ENCODE measurements at regions not wholly inside any gene's neighbourhood (a gene's known extent, or its start where the extent isn't known, plus 50 kb on each side); places are given as distances from the start of the nearest gene placed in this dataset.

DNA sequence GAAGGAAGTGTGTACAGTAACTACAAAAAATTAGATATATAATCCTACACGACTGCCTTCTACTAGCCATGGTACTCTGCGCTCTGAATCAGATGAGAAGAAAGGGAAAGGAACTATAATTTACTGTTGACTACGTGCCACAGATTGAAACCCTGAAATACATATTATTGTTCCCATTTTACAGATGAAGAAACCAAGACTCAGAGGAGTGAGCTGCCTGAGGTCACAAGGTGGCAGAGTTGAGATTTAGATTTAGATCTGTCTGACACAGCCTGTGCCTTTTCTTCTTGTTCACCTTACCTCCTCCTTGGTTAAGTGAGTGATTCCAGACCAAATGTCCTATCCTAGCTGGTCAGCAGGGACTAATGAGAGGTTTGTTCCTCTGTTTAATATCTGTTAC lies 61.6 kb upstream of the OR4E1 start:
- ATAC-seq = no peak
- intact Hi-C loops (cut with DNase I) = no loop called here
- no peak for DNase-seq (ENCODE audit: low spot score)

DNA sequence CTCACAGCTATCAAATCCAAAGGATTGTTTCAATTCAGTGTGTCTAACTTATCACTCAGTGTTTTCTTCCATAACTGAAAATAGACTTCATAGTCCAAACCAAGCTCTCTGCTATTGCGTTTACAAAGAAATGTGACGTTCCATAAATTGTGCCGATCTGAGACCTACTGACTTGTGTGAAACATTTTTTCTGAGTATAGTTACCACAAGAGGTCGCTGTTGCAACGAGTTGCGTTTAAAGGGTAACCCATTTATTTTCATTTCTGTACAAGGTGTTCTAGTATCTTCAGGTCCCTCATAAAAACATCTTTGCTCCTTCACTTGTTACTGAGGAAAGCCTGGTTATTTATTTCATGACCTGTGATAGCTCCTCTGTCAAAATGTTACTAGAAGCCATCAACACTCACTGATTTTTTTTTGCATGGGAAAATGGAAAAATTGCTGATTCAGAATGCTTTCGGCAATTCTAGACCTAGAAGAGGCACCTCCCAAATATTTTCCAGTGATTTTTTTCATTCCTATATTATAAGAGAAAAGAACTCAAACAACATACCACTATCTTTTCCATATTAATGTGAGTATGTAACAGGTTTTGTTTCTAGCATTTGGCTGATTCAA lies 60.9 kb upstream of the OR4E1 start:
- intact Hi-C loops (cut with DNase I) = no loop called here
- no peak for ATAC-seq
- DNase-seq (ENCODE audit: low spot score) = no peak

DNA sequence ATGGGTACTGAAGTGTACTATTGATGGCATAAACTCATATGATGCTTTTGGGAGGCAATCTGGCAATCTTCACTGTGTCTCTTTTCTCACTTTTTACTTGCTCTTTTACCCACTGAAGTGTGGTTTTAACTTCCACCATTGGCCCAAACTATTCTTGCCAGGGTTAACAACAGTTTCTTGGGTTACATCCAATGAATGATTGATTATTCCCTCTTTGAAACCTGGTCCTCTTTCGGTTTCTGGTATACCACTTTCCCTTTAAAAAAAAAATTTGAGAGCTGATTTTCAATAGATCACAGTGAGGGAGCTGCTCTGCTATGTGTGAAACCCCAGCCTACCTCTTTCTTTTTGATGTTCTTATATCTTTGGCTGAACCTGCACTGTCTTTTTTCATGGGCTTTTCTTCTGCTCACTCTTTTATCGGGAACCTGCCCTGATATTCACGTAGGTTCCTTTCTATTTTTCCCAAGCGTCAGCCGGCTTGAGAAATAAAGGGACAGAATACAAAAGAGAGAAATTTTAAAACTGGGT lies 56.1 kb upstream of the OR4E1 start:
- intact Hi-C loops (cut with DNase I) = no loop called here
- ATAC-seq = no peak
- no peak for DNase-seq (ENCODE audit: low spot score)

DNA sequence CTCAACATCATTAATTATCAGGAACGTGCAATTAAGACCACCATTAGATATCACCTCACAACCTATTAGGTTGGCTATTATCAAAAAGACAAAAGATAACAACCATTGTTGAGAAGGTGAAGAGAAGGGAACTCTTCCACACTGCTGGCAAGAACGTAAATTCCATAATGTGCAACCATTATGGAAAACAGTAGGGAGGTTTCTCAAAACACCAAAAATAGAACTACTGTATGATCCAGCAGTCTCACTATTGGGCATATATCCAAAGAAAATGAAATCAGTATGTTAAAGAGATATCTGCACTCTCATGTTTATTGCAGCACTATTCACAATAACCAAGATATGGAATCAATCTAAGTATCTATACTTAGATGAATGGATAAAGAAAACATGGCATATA lies 51.6 kb upstream of the OR4E1 start:
- no peak for DNase-seq (ENCODE audit: low spot score)
- intact Hi-C loops (cut with DNase I) = no loop called here
- ATAC-seq = no peak

DNA sequence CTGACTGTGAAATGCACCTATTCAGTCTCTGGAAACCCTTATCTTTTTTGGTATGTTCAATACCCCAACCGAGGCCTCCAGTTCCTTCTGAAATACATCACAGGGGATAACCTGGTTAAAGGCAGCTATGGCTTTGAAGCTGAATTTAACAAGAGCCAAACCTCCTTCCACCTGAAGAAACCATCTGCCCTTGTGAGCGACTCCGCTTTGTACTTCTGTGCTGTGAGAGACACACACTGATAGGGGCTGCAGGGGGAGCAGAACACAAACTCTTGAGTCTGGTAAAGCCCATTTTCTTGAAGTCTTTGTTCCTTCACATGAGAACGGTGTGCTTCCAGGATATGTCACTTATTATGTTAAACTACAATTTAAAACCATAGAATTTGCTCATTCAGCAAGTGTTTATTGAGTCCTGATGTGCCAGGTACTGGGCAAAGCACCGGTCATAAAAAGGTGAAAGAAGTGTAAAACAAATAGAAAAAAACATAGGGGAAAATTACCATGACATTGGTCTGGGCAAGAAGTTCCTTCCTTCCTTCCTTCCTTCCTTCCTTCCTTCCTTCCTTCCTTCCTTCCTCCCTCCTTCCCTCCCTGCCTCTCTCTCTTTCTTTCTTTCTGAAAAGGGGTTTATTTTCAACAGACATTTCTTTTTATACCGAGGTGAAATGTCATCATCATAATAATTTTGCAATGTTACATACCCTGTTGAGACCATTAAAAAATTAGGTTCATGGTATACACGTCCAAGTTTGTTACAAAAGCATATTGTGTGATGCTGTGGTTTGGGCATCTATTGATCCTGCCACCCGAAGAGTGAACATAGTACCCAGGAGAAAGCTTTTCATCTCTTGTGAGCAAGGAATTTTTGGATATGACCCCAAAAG lies 50.7 kb upstream of the OR4E1 start:
- intact Hi-C loops (cut with DNase I) = no loop called here

DNA sequence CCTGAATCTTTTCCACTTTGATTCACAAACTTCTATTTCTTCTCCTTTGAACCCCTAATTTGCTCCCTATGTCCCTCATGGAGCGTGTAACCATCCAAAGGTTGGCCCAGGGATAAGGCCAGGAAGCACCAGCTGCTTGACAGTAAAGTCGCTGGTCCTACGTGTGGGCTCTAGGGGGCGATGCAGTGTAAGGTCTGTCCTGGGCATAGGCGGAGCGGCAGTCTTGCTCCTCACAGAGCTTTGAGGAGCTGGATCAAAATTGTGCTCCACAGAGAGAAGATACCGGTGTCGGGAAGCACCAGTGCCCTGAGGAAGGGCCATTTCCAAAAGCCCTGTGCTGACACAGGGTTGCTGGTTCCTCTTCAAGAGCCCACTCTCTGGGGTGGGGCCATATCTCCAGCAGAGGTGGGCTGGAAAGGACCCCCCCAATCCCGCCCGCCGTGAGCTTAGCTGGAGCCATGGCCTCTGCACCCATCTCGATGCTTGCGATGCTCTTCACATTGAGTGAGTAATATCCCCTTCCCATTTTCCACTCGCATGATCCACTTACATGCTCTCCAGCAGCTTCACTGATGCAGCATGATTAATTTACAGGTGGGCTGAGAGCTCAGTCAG lies 49.9 kb upstream of the OR4E1 start:
- intact Hi-C loops (cut with DNase I) = no loop called here
- DNase-seq (ENCODE audit: low spot score) (no peak), ATAC-seq (no peak)

More for the DNA sequence above, 50.7 kb upstream of the OR4E1 start:
- DNase-seq (ENCODE audit: low spot score) (no peak), ATAC-seq (no peak)
